ENCODE measurements at regions not wholly inside any gene's neighbourhood (a gene's known extent, or its start where the extent isn't known, plus 50 kb on each side); places are given as distances from the start of the nearest gene placed in this dataset.

DNA sequence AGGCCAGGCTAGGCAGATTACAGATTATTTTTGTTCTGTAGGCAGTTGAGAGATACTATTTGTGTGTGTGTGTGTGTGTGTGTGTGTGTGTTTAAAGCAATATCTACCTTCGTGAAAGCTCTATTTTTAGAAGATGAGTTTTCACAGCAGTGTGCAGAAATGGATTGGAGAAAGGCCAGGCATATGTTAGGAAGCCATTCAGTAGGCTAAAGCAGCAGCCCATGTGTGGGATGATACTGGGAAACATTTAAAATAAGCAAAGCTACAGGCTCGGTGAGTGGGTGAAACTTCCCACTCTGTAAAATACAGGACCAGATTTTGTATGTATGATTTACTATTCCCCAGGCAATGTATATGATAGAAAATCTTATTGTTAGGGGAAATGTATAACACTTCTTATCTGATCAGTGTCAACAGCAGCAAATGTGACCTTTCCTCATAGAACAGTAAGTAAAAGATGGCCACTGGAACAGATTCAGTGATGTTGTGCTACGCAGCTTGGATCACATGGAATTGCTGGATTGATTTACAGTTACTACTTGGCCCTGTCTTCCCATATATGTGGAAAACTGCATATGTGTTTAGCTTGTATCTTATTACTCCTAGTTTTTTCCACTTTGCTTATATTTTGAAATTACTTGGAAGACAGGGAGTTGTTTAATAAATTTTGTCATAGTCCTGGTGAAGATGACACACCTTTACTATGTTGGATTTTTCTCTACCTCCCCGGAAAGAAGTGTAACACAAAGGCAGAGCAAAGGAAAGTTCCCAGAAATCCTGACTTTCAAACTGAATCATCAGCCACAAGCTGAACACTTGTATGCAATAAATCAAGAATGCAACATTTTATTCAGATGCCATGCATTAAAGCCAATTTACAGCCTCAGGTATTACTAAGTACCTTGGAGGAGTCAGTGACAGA lies 1077.7 kb upstream of the SEMA6A start:
- no peaks in the 10 kb centered on the region for H3K9me3 ChIP-seq
- H3K27ac ChIP-seq, result no peak overlapping the region
- no peaks in the 10 kb centered on the region for H3K36me3 ChIP-seq
- intact Hi-C loops (cut with DNase I), result no loop called here
- DNase-seq, result no peak
- TF ChIP-seq, protein P1, sequence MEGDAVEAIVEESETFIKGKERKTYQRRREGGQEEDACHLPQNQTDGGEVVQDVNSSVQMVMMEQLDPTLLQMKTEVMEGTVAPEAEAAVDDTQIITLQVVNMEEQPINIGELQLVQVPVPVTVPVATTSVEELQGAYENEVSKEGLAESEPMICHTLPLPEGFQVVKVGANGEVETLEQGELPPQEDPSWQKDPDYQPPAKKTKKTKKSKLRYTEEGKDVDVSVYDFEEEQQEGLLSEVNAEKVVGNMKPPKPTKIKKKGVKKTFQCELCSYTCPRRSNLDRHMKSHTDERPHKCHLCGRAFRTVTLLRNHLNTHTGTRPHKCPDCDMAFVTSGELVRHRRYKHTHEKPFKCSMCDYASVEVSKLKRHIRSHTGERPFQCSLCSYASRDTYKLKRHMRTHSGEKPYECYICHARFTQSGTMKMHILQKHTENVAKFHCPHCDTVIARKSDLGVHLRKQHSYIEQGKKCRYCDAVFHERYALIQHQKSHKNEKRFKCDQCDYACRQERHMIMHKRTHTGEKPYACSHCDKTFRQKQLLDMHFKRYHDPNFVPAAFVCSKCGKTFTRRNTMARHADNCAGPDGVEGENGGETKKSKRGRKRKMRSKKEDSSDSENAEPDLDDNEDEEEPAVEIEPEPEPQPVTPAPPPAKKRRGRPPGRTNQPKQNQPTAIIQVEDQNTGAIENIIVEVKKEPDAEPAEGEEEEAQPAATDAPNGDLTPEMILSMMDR (IDR thresholded peaks at IDR 0.05), result no peak
- no peaks in the 10 kb centered on the region for H3K27me3 ChIP-seq
- H3K4me3 ChIP-seq, result no peak overlapping the region
- ATAC-seq, result no peak
- H3K4me1 ChIP-seq, result no peaks in the 10 kb centered on the region

DNA sequence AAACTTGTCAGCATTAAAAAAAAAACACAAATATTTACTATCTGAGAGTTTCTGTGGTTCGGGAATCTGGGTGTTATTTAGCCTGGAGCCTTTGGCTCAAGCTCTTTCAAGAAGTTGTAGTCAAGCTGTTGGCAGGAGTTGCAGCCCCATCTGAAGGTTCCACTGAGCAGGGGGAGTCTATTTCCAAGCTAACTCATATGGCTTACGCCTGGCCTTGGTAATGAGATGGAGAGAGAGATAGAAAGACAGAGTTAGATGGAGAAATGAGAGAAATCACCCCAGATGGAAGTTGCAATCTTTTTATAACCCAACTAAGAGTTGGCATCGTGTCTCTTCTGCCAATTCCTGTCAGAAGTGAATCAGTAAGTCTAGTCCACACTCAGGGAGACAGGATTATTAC lies 1075.2 kb upstream of the SEMA6A start:
- DNase-seq, result no peak
- Histone ChIP-seq H3K4me3 (no peak overlapping the region), H3K27ac (no peak overlapping the region), H3K27me3 (no peaks in the 10 kb centered on the region), H3K9me3 (no peaks in the 10 kb centered on the region), H3K36me3 (no peaks in the 10 kb centered on the region), H3K4me1 (no peaks in the 10 kb centered on the region)
- TF ChIP-seq, protein P1 (IDR thresholded peaks at IDR 0.05), result no peak
- no peak for ATAC-seq
- intact Hi-C loops (cut with DNase I), result no loop called here

DNA sequence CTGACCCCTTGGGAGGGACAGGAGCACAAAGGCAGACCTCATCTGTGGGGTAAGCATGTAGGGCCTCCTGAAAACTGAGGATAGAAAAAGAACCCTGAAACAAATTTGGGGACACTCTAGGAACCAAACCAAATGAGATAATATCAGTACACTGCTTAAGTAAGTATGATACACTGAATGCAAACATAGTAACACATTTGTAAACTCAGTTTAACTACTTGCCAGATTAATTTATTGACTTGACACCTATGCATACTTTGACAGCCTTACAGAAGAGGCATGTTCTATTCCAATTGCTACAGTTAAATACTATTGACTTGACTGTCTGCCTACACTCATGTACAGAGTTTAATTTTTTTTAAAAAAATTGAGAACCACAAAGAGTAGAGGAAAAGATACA lies 1070.8 kb upstream of the SEMA6A start:
- Histone ChIP-seq H3K27ac (no peak overlapping the region), H3K36me3 (no peaks in the 10 kb centered on the region), H3K27me3 (no peaks in the 10 kb centered on the region), H3K4me1 (no peaks in the 10 kb centered on the region), H3K9me3 (no peaks in the 10 kb centered on the region), H3K4me3 (no peak overlapping the region)
- TF ChIP-seq, protein P1 (IDR thresholded peaks at IDR 0.05), result no peak
- no peak for DNase-seq
- intact Hi-C loops (cut with DNase I), result no loop called here
- ATAC-seq, result no peak

- H3K27ac ChIP-seq, result no peak overlapping the region
- no peaks in the 10 kb centered on the region for H3K27me3 ChIP-seq
- no peaks in the 10 kb centered on the region for H3K4me1 ChIP-seq
- H3K9me3 ChIP-seq, result no peaks in the 10 kb centered on the region
- H3K4me3 ChIP-seq, result no peak overlapping the region
- ATAC-seq (no peak), DNase-seq (no peak)
- intact Hi-C loops (cut with DNase I), result no loop called here
- TF ChIP-seq, protein P1 (IDR thresholded peaks at IDR 0.05), result no peak
- no peaks in the 10 kb centered on the region for H3K36me3 ChIP-seq
Measured at GRCh38 chr5:117638581-117638980, 1064.0 kb upstream of the SEMA6A start.

DNA sequence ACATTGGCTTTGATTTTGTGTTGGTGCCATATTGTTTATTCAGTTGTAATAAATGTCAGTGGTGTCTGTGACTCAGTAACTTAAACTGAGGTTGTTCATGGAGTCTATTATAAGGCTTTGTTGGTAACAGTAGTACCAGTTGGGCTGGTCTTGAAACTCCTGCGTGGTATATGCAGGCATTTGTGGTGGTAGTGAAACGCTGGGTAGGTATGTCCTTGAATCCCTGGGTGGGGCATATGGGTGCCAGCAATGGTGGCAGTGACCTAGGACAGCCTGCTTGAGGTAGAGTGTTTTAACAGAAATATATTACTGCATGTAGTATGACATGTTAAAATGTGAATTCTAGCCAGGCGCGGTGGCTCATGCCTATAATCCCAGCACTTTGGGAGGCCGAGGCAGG lies 1058.5 kb upstream of the SEMA6A start:
- intact Hi-C loops (cut with DNase I), result no loop called here
- Histone ChIP-seq H3K27me3 (no peaks in the 10 kb centered on the region), H3K4me3 (no peak overlapping the region)

More for the DNA sequence above, 1058.5 kb upstream of the SEMA6A start:
- Histone ChIP-seq H3K36me3 (no peaks in the 10 kb centered on the region), H3K9me3 (peaks cover 4% of the 10 kb centered on the region), H3K27ac (no peak overlapping the region), H3K4me1 (no peaks in the 10 kb centered on the region)
- ATAC-seq, result no peak
- TF ChIP-seq, protein P1 (IDR thresholded peaks at IDR 0.05), result no peak
- no peak for DNase-seq
